HG03469 (cell line): ENCODE measurements at regions not wholly inside any gene's neighbourhood (a gene's known extent, or its start where the extent isn't known, plus 50 kb on each side); places are given as distances from the start of the nearest gene placed in this dataset.
"Not testable (repeated sequence)": the region's sequence is repeated elsewhere in the genome, so short reads cannot be mapped to it uniquely, and the experiment has no call there.

Experiments used
- ATAC-seq: cut with Tn5 transposase; IDR thresholded peaks from one replicate; pipeline ENCODE4 v1.9.1; 2021; ENCODE audit warnings: mild to moderate bottlenecking, moderate library complexity, moderate number of reproducible peaks; ENCODE audit not compliant: unreplicated experiment

DNA sequence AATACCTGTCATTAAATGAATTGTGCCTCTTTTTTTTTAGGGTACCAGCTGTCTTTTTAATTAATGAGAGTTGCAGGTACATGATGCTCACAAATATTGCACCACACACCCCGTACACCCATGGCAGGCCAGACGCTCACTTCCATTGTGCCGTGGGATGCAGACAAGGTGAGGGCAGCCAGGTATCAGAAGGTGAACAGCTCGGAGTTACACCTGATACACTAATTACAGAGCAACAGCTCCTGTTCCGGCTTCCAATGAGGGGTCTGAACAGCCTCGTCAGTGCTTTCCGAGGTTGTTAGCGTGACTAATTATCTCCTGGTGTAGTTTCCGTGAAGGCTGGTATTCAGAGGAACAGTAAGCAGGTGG, 442.8 kb downstream of the ZNF516 start:
- no peak for ATAC-seq

GRCh38 chr18:76051396-76052226, 443.4 kb downstream of the ZNF516 start:
- ATAC-seq = no peak

DNA sequence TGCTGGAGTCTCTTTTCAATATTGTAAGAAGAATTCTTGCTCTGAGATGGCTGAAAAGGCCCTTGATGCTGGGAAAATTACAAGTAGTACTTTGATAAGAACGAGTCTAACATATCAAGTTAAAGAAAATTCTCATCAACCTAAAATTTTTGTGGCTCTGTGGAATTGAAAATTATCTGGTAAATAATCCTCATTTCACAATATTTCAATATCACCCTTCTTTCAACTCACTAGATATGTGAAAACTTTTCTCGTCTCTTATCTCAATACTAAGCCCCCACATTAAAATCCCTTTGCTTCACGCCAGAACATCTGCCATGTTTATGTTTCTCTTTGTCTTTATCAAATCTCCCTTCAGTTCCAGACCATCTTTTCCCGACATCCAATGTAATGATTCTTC, 448.8 kb downstream of the ZNF516 start:
- no peak for ATAC-seq

- no peak for ATAC-seq
Measured at GRCh38 chr18:76042511-76042910, 452.5 kb downstream of the ZNF516 start.

DNA sequence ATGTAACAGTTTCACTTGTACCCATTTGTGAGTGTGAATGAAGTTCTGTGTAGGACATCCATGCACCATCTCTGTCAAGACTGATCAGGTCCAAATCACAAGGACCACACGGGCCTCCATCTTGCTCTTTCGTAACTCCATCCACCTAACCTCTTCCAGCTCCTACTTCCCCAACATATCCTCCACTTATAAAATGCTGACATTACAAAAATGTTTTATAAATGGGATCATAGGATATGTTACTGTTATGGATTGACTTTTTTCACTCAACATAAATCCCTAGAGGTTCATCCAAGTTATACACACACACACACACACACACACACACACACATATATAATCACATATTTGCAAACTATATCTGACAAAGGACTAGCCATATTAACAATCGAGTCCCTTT, 476.8 kb downstream of the ZNF516 start:
- no peak for ATAC-seq

DNA sequence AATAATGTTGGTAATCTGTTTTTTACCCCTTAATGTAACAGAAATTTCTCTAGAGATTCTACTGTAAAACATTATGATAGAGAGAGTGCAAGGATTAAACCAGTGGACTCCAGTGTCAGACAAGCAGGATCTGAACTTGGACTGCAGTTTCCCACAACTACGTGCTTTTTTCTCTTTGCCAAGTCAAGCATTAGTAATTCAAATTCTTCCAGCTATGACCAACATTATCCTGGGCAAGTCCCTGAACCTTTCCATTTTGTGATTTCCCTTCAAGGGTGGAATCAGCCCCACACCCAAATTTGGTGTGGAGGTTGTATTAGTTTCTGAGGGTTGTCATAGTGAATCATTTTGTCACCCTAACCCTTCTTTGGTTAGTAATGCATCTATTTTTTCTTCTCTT, 482.0 kb downstream of the ZNF516 start:
- ATAC-seq = no peak

DNA sequence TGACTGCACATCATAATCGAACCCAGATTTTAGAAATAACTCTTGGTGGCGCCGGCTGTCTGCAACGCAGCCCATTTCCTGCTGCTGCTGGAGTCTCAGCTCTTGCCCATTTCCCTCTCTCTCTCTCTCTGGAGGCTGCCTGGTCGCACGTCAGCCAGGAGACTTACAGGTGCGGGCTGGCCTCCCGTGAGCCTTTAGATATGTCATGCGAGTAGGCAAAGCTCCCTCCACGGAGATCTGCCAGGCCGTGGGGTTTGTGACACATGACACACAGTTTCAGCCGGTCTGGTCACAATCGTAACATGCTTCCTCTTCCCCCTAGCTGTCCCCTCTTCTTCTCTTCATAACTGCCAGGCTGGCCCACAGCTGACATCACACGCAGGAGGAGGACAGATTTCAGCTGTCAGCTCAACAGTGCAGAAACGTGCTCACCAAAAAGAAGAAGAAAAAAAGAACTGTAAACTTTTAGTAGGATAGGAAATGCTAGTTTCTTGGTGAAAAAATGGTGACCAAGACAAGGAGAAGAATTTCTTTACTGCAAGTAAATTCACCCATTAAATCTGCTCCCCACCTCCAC, 489.3 kb downstream of the ZNF516 start:
- no peak for ATAC-seq

- ATAC-seq = not testable (repeated sequence)
Measured at GRCh38 chr18:75987913-75988312, 507.1 kb downstream of the ZNF516 start.

- ATAC-seq = no peak
Measured at GRCh38 chr18:75984853-75985252, 510.2 kb downstream of the ZNF516 start.

DNA sequence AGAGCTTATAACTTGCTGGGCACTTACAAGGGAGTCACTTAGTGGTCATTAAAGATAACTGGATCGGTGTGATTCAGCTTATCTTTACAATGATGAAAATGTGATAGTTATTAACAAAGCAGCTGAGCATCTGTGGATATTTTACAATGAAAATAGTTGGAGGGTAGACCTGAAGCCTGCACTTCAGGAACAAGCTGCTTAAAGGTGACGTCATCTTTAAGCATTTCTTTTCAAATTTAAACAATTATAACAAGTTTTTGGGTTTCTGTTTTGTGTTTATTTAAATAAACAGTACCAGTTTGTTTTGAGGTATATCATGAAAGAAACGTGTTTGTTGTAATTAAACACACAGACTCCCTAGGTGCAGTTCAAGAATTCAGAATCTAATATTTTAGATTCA, 513.9 kb downstream of the ZNF516 start:
- ATAC-seq = no peak

- ATAC-seq = no peak
Measured at GRCh38 chr18:75977081-75977480, 518.0 kb downstream of the ZNF516 start.

- ATAC-seq = no peak
Measured at GRCh38 chr18:75970212-75970611, 524.8 kb downstream of the ZNF516 start.

DNA sequence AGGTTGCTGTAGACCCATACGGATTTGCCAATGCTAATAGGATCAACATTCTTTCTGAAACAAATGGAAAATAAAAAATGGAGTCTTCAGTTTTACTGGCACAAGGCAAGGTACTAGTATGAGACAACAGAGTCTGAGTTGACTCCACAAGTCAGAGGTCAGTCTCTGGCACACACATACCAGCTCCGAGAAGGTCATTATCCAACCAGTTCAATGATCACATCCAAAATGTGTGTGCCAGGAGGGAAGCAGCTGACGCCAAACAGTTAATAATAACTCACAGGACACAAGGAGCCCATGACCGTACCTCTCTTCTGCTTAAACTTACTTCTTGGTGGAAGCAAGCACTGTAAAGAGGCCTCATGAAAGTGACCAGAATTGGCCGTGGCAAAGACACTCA, 528.6 kb downstream of the ZNF516 start:
- no peak for ATAC-seq

DNA sequence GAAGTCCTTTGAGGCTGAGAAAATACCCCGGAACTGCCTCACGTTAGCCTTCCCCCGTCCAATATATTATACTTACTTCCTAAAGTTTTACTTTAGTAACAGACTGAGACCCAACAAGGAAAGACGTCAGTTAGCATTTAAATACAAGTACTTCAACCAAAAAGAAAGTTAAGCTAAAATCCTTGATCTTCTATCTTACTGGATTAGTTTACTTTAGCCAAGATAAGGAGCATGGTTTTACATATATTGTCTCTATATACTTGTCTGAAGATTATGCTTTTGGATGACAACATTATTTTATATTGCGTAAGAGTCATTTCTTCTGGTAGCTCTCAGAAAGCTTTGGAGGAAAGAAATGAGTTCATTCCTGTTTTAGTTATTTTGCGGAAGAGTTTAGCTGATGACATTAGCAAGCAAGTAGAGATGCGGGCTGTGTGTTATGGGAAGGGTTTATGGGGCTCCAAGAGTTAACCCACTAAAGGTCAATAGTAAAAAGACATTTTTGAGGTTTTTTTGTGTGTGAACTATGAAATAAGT, 532.9 kb downstream of the ZNF516 start:
- no peak for ATAC-seq

DNA sequence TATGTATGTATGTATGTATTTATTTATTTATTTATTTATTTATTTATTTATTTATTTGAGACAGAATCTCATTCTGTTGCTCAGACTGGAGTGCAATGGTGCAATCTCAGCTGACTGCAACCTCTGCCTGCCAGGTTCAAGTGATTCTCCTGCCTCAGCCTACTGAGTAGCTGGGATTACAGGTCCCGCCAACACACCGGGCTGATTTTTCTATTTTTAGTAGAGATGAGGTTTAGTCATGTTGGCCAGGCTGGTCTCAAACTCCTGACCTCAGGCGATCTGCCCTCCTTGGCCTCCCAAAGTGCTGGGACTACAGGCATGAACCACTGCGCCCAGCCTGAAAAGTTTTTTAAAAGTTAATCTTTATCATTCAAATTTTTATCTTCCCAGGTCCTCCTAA, 532.9 kb upstream of the SMIM21 start:
- not testable (repeated sequence) for ATAC-seq

DNA sequence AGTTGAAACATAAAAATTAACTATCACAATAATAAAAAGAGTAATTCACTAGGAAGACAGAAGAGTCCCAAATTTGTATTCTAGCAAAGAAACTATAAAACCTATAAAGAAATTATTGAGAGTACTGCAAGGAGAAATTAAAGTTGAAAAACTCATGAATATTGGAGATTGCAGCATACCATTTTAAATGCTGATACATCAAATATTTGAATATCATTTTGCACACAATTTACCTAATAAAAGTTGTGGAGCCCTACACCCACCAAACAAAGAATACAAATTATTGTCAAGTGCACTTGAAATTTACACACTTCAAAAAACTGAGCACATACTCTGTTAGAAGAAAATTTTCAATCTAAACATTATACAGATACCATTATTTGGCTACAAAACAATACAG, 531.6 kb upstream of the SMIM21 start:
- no peak for ATAC-seq

DNA sequence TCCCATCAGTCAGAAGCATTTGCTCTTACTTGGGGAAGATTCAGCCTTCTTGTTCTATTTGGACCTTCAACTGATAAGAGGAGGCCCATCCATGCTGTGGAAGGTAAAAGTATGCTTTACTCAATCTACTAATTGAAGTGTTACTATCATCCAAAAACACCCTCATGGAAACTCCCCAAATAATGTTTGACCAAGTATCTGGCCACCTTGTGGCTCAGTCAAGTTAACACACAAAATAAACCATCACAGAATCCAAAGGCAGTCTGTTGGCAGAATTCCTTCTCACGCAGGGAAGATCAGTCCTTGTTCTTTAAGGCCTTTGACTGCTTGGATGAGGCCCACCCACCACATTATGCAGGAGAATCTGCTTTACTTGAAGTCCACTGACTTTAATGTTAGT, 531.2 kb upstream of the SMIM21 start:
- no peak for ATAC-seq

DNA sequence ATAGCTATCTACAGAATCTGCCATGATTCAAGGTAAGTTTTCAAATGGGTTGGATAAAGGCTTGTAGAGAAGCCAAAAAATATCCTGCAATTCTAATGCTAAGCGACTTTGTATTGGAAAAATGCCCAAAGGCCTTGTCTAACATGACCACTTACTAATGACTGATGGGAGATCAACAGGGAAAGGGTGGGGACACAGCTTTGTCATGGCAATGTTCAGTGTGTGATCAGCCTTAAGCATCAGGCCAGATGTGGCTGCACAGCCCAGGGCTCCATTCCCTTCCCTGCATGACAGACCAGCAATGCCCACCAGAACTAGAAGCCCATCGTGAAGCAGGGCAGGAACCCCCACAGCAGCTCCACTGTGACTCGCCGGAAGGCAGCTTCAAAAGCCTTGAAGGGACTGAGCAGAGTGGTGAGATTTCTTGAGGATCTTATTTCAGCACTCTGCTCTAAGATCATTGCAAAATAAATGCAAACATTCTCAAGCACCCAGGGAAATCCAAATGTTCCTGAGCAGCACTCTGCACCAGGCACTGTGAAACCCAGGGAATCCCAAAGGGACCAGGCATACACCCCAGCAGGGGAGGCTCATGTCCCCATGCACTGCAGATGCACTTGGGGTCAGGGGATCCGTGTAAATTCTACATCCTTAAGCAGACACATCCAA, 517.9 kb upstream of the SMIM21 start:
- ATAC-seq = no peak

DNA sequence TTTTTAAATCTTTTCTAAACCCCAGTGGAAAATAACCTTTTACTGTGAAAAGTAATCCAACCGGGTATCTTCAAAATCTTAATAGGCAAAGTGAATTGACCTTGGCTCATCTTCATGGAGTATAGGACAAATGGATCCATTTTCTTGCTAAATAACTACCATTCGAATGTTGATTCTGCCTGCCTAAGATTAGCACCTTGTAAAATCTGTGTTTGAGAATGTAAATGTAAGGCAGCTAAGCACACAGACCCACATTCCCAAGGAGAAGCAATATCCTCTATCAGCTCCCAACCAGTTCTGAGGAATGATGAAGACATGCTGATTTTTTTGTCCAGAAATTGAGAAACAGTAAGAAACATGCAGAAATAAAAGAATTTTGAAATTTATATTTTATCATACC, 509.8 kb upstream of the SMIM21 start:
- no peak for ATAC-seq

- ATAC-seq = no peak
Measured at GRCh38 chr18:75936862-75937261, 509.4 kb upstream of the SMIM21 start.

DNA sequence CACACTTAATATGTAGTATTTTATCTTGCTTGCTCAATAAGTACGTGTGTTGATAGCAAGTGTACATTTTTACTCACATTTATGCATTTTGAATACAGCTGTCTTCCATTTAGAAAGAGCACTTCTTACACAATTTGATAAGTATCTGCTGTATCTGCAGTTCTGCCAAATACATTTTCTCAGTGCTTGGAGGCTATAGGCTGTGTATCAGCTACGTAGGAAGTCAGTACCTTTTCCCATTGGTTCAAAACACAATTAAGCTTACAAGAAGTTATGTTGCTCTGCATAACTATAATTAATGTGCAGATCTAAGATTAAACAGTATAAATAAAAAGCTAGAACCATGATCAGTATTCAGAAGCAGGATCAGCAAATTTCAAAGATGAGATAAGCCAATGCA, 503.6 kb upstream of the SMIM21 start:
- ATAC-seq = no peak

DNA sequence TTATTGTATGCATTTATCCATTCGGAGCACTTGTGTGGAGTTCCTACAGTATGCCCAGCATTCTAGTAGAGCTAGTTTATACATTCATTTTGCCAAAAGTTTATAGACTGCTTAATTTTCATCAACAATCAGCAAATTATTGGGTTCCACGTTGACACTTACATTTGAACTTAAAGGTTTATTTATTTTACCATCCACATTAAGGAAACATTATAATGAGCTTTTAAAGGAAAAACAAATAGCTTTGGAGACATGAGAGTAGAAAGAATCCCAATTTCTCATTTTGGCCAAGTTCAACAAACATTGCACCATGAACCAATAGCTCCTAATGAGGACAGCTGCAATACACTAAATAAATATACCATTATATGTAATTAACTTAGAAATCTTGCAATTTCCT, 501.2 kb upstream of the SMIM21 start:
- ATAC-seq = no peak
